Stimulated activated CD4-positive, alpha-beta T cell treated with anti-CD3 and anti-CD28 coated beads, TNF-alpha, amount 100 ng/mL, for 1 hour (primary cell): ENCODE measurements at regions not wholly inside any gene's neighbourhood (a gene's known extent, or its start where the extent isn't known, plus 50 kb on each side); places are given as distances from the start of the nearest gene placed in this dataset.

Experiments used
- DNase-seq, 3 donors: peaks; one replicate each; pipeline ENCODE4 v3.0.0-alpha.2; 2020; ENCODE audit warnings: low read depth in 3 of 3, low spot score in 1 of 3

DNA sequence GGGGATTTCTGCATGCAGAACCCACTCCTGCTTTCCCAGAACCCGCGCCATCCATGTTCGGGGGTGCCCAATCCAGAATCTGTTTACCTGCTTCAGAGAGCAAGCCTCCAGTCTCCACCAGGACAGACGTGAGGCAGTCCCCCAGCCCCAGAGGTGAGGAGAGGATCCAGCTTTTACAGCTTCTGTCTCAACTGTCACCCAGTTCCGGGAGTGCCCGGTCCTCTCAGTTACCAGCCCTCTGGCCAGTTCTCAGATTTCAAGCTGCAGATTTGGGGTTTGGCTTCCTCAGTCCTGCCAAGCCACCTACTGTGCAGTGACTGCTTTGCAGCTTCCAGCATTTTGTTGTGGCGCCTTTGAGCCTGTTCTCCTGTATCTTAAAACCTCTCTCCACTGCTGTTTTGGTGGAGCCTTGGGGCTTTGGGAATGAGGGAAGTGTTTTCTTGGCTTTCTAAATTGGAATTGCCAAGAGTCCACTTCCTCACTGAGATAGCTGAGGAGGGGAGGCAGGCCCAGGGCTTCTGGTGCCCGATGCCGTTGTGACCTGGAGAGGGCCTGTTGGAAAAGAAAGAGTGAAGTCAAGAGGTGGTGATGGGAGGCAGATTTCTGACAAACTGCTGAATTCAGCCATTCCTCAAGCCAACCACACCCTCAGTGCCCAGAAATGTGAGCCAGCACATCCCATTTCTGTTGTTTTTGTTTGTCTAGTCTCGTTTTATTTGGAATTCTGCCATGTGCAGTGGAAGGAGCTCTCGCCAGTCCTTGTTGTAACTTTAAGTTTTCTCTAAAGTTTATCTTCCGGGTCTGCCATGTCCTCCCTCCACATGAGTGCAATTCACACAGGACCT, 513.4 kb downstream of the TBC1D22A start:
- no peak for DNase-seq

DNA sequence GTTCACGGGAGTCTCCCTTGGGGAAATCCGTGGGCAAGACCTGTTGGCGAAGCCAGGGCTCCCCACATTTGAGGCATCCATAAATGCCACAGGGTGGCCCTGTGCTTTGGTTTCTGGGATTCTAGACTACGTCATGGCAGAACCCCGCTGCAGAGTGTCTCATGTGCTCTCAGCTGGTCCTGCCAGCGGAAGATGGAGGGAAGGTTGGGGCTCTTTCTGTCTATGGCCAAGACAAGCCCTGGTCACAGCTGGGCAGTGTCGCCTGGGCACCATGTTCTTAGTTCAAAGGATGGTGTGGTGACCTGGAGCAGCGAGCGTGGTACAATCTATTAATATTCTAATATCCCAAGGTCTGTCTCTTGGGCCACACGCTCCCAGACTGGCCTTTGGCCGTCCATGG, 511.7 kb downstream of the TBC1D22A start:
- DNase-seq, result no peak

DNA sequence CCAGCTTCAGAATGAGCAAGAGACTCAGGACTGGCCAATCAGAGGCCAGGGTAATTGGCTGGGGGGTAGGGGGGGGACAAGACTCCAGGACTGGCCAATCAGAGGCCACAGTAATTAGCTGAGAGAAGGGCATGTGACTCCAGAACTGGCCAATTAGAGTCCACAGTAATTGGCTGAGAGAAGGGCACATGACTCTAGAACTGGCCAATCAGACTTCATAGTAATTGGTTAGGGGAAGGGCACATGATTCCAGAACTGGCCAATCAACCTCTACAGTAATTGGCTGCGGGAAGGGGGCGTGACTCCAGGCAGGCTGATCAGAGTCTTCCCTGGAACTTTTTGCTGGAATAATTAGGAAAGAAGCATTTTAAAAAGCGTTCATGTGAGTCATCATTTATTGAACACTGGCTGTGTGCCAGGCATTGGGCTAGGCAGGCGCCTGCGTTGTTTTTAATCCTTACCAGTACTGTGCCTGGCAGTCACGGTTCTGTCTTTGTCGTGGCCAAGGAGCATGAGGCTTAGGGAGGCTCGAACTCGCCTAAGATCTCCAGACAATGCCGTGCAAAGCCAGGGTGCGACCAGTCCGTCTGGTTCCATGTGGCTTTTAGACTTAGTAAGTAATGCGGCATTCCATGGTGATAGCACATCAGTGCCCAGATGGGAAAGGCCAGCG, 508.1 kb downstream of the TBC1D22A start:
- DNase-seq, result no peak

DNA sequence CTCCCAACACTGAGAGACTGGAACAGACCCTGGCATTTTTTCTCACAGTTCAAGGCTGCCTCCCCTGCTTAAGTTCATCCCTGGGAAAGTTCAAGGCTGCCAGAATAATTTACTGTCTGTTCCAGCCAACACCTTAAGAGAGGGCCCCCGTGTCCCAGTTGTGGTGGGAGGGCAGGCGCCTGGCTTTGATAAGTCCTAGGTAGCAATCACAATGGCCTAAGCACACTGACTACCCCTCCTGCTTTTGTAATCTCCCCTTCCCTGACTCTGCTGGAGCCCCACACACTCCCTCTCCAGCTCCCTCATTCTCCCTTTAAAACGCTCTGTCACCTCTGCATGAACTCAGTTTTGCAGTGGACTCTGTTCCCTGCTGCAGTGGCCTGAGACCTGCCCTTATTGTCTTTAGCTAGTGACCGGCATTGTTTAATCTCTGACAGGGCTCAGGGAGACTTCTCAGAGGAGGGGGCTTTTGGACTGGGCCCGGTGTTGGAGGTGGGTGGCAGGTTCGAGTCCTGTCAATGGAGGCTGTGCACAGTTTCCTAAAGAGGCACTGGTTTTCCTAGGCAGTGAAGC, 507.2 kb downstream of the TBC1D22A start:
- no peak for DNase-seq

DNA sequence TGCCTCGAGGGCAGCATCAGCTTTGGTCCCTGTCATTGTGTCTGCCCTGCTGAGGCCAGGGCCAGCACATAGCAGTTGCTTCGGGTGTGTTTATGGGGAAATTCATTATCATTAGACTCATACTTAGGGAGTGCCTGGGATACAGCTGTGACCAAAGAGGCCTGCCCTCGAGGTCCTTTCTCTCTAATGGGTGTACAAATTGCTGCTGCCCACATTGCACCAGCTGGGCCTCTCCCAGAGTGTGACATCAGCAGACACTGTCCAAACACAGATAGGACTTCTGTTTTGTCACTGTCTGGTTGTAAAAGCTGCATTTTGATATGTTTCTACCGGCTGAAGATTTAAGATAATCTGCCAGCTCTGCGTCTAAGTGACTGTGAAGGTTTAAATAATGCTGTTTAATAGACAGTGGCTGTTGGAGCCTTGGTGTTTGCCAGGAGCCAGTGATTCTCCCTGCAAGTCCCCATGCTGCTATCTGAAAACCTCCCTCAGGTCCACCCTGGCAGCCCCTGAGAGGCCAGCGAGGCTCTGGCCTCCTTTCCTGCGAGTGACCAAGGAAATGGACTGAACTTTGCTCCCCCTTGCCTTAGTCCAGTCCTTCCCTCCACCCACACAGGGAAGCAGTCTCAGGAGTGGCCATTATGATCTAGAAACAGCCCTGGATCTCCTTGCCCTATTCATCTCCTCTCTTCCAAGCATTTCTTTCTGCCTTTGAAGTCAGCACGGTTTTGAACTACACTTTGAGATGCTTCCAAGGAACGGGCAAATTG, 505.2 kb downstream of the TBC1D22A start:
- DNase-seq, result no peak

DNA sequence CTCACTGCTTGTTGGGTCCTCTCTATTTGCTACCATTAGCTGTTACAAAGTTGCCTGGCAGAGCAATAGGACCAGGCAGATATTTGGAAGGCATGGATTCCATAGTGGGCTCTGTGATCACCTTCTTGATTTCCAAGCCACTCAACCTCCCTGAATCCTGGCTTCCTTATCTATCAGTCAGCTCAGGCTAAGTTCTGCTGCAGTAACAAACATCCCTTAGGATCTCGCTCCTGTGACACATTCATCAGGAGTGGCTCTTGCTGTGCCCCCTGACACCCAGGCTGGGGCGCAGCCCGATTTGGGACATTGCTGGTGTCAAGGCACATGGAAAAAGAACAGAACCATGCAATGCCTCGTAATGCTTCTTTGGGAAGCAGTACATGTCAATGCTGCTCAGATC, 503.9 kb downstream of the TBC1D22A start:
- DNase-seq, result no peak

DNA sequence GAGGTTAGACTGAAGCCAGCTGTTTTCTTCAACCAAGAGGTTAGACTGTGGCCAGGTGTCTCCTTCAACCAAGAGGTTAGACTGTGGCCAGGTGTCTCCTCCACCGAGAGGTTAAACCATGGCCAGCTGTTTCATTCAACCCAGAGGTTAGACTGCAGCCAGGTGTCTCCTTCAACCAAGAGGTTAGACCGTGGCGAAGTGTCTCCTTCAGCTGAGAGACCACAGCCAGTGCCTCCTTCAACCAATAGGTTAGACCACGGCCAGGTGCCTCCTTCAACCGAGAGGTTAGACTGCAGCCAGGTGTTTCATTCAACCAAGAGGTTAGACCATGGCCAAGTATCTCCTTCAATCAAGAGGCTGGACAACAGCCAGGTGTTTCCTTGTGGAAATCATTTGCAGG, 498.1 kb downstream of the TBC1D22A start:
- DNase-seq, result no peak

DNA sequence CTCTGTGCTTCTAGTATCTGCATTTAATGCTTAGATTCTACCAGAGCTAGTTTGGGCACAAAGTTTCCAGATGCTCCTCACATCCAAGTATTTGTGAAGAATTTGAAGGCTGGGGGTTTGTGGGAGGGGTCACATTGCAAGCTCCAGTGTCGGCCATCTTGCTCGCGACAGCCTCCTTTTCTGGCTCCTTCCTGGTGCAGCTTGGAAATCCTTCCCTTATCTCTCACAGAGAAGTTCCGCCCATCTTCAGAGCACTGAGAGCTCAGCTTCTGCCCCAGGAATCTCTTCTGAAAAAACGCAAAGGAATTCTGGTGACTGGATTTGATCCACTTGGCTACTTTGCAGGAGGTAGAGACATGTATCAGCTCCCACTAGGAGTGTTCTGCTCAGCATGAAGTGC, 497.5 kb downstream of the TBC1D22A start:
- no peak for DNase-seq

DNA sequence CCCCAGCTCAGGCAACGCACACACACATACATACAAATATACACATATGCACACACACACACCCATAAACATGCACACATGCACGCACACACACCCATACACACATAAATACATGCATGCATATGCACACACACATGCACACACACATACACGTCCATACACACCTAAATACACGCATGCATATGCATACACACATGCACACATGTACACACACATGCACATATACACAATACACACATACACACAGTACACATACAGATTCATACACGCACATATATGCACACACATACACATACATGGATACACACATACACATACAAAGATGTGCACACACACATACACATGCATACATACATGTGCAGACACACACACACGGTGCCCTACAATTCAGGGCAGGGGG, 496.6 kb downstream of the TBC1D22A start:
- DNase-seq, result no peak

DNA sequence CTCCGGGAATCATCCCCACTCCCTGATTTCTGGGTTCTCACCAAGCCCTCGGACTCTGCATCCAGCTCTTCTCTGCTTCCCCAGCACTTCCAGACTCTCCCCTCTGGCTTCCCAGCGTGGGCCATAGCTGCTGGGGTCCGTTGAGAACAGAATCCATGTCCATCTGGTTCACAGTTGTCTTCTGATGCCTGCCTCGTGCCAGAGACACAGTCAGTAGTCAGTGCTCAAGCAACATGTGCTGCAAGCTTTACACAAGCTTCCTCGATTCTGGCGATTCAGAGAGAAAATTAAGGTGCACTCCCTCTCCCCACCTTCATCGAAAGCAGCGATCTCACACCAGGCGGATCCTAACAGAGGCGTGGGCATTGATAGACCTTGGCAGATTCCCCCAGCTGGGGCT, 495.5 kb downstream of the TBC1D22A start:
- DNase-seq, result no peak

DNA sequence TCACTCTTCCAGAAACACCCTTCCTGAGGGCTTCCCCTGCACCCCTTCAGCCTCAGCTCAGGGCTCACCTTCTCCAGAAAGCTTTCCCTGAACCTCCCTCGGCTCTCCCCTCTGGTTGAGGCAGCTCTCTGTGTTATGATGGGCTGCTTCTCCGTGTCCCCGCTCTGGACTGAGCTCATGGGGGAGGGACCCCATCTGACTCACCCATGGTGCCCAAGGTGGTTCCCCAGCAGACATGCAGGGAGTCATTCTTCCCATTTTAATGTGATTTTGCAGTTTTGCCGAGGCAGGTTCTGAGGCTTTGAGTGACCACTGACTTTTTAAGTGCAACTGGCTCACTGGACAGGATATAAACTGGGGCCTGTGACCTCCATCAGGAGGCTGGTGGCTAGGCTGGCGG, 495.1 kb downstream of the TBC1D22A start:
- DNase-seq, result no peak

DNA sequence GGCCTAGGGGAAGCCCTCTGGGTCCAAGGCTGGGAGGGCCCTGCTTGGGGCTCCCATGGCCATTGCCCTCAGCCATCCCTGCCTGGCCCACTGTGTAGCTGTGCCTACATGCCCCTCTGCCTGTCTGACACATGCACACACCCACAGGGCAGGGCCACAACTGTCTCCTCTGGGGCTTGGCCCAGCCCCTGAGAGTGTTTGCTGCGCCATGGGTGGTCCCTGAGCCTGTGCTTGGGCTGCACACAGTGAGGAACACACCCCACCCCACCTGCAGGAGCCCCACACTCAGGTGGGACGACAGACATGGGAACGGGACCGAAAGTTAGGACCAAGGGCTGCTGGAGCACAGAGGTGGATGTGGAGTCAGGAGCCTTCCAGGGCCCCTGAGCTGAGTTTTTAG, 489.5 kb downstream of the TBC1D22A start:
- DNase-seq, result no peak

DNA sequence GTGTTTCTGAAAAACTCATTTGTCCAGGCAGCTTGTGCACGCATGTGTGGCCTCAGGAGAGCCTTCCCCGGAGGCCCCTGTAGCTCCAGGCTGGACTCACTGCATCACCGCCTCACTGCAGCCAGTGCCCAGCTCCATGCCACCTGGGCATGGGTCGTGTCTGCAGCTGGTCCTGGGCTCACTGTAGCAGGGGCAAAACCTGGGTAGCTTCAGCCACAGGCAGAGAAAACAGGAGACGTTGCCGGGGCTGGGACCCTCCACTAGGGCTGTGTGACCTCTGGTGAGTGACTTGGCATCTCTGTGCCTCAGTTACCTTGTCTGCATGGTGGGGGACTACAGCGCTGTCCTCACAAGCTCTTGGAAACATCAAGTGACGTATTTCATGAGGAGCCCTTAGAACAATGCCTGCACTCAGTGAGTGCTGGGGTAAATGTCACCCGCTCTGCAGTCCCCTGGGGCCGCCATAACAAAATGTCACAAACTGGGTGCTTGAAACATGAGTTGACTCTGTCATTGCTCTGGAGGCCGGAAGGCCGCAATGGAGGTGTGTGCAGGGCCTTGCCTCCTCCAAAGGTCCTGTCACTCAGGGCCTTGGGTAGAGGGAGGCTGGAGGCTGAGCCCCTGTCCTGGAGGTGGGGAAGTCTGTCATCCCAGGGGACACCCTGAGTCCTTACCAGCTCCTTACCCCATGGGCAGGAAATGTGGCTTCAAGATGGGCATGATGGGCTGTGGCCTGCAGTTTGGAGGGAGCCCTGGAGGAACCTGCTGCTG, 488.7 kb downstream of the TBC1D22A start:
- no peak for DNase-seq

DNA sequence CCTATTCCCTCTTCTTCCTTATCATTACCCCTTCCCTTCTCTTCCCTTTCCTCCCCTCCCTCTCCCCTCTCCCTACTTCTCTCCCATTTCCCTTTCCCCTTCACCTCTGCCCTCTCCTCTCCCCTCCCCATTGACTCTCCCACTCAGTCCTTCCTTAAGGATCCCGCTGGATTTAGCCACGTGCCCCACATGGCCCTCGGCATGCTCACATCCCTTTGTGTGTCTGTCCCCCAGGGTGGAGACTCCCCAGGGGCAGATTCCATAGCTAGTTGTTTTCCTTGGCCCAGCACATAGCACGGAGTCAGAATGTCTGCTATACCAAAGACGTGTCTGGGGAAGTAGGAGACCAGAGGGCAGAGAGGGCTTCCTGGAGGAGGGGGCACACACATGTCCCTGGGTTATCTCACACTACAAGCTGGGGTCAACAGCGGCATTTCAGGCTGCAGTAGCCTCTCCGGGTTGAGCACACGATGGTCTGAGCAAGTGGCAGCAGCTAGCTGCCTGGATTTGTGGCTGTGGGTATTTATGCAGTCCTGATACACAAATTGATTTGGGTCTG, 487.0 kb downstream of the TBC1D22A start:
- DNase-seq, result no peak

DNA sequence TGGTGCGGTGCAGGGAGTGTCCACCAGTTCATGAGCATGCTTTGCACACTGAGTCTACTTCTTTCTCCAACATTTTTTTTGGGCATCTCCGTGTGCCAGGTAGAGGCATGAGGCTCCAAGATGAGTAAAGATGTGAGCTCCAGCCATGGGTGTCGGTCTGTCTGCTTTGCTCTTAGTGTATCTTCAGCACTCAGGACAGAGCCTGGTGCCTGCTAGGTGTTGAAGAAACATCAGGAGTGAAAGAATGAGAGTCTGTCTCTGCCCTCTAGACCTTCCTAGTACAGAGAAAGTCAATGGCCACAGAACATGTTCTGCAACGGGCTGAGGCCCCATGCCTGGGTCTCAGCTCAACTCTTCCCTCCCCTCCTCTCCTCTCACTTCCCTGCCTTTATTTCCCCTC, 486.5 kb downstream of the TBC1D22A start:
- DNase-seq, result no peak

DNA sequence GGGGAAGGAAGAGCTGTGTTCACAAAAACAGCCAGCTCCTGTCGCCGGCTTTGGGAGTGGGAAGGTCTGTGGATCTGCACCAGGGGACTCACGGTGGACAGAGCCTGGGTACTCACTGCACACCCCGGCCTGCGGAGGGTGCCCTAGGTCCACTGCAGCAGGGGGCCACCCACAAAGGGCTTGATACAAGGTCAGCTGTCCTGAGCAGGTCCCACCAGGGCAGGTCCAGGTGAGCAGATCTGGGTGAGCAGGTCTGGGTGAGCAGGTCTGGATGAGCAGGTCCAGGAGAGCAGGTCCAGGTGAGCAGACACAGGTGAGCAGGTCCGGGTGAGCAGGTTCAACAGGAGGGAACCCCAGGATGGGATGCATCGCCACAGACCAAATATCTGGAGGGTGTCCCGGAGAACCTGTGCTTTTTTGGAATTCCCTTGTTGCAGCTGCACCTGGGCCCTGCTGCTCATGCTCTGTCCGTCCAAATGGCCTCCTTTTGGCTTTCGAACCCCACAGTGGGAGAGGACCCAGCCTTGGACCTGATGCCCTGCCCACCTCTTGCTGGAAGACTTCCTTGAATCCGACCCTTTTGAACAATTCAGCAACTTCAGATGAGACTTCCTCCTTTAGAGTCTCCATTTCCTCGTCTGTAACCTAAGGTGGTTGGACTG, 485.3 kb downstream of the TBC1D22A start:
- DNase-seq, result no peak

DNA sequence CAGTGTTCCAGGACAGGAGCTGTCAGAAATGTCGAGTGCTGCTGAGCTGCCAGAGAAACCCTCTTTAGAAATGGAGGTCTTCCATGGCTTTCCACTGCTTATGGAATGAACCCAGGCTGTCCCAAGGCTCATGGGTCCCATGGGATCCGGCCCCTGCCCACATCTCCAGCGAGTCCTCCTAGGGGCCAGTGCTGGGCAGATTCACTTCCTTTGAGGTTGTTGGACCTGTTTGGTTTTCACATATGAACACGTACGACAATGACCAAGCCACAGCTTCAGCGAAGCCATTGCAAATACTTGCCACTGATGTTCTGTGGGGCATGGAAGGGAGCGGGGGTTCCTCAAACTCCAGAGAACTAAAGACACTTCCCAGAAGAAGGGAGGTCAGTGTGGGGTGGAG, 483.3 kb downstream of the TBC1D22A start:
- DNase-seq, result no peak

DNA sequence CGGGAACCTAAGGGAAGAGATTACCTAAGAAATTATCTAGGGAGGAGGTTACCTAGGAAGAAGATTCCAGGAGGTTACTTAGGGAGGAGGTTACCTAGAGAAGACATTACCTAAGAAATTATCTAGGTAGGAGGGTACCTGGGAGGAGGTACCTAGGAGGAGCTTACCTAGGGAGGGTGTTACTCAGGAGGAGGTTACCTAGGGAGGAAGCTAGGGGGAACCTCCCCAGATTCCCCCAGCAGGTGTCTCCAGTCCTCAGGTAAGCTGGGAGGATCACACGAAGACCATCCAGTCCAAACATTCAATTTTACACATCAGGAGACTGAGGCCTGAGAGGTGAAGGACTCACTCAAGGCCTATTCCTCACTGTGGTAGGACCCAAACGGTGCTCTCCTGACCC, 482.8 kb downstream of the TBC1D22A start:
- no peak for DNase-seq

DNA sequence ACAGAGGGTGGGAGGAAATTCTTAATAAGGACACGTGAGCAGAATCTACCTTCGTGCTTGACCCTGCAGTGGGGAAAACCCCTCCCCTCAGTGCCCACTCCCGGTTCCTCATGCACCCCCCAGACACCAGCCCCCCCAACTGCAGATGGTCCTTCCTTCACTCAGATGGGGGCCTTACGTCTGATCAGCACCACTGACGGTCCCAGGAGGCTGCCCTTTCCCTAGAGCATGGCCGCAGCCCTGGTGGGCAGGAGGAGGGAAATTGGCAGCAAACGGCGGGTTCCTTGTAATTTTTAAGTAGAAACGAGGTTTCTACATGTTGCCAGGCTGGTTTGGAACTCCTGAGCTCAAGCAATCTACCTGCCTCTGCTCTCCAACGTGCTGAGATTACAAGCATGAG, 477.7 kb downstream of the TBC1D22A start:
- no peak for DNase-seq

DNA sequence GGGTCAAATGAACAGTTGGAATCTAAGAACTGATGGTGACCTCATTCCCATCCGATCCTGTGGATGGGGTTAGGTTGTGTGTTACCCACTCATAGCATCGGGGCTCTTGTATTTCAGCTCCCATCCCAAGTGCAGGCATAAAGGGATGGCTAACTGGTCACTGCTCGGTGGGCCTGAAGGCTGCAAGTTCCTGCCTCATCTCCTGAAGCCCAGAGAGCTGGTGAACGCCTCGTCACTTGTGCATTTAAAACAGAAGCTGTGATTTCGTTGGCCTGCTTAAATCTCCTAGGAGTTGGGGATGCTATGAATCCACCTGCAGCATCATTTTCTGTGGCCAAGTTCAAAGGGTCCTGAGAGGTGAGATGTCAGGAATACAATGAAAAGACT, 477.0 kb downstream of the TBC1D22A start:
- no peak for DNase-seq
